BE2C (cell line): ENCODE measurements at regions not wholly inside any gene's neighbourhood (a gene's known extent, or its start where the extent isn't known, plus 50 kb on each side); places are given as distances from the start of the nearest gene placed in this dataset.

Experiments used
- DNase-seq: peaks from one replicate; pipeline ENCODE4 v3.0.0-alpha.2; 2020
- H3K27me3 ChIP-seq: fragments of 250-450 bp; sonication (Bioruptor Pico); 2 replicates; pipeline ENCODE4 v1.5.1; 2020; ENCODE audit warnings: mild to moderate bottlenecking
- H3K36me3 ChIP-seq: fragments of 250-450 bp; sonication (Bioruptor Pico); 2 replicates; pipeline ENCODE4 v1.5.1; 2020; ENCODE audit warnings: mild to moderate bottlenecking
- H3K4me1 ChIP-seq: fragments of 250-450 bp; sonication (Bioruptor Pico); 2 replicates; pipeline ENCODE4 v1.5.1; 2020
- H3K4me3 ChIP-seq: 2 replicates; pipeline ENCODE4 v1.5.1; 2011; ENCODE audit warnings: low read depth, low read length
- H3K9me3 ChIP-seq: fragments of 250-450 bp; sonication (Bioruptor Pico); 2 replicates; pipeline ENCODE4 v1.5.1; 2020
- TF ChIP-seq, protein P1 (sequence below): IDR thresholded peaks from 2 replicates; pipeline ENCODE4 v1.5.1; 2012; ENCODE audit warnings: mild to moderate bottlenecking, low read depth, low read length

DNA sequence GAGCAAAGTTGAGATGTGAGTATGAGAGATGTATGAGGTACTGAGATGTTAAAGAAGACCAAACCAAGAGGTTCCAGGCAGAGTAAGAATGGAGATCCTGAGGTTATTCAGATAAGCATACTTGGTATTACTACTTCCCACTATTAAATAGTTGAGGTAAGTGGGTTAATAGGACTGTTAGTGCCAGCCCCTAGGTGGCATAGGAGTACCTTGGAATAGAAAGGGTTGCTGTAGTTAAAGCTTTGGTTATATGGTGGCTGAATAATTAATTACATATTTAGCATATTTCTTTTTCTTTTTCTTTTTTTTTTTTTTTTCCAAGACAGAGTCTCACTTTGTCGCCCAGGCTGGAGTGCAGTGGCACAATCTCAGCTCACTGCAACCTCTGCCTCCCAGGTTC, 397.9 kb upstream of the TMPRSS15 start:
- H3K27me3 ChIP-seq, result no peaks in the 10 kb centered on the region
- no peaks in the 10 kb centered on the region for H3K4me1 ChIP-seq
- H3K9me3 ChIP-seq, result no peaks in the 10 kb centered on the region
- H3K36me3 ChIP-seq, result no peaks in the 10 kb centered on the region
- peak; percentile 32 for DNase-seq
- H3K4me3 ChIP-seq, result no peak overlapping the region
- TF ChIP-seq, protein P1, sequence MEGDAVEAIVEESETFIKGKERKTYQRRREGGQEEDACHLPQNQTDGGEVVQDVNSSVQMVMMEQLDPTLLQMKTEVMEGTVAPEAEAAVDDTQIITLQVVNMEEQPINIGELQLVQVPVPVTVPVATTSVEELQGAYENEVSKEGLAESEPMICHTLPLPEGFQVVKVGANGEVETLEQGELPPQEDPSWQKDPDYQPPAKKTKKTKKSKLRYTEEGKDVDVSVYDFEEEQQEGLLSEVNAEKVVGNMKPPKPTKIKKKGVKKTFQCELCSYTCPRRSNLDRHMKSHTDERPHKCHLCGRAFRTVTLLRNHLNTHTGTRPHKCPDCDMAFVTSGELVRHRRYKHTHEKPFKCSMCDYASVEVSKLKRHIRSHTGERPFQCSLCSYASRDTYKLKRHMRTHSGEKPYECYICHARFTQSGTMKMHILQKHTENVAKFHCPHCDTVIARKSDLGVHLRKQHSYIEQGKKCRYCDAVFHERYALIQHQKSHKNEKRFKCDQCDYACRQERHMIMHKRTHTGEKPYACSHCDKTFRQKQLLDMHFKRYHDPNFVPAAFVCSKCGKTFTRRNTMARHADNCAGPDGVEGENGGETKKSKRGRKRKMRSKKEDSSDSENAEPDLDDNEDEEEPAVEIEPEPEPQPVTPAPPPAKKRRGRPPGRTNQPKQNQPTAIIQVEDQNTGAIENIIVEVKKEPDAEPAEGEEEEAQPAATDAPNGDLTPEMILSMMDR, result peak; percentile 67

DNA sequence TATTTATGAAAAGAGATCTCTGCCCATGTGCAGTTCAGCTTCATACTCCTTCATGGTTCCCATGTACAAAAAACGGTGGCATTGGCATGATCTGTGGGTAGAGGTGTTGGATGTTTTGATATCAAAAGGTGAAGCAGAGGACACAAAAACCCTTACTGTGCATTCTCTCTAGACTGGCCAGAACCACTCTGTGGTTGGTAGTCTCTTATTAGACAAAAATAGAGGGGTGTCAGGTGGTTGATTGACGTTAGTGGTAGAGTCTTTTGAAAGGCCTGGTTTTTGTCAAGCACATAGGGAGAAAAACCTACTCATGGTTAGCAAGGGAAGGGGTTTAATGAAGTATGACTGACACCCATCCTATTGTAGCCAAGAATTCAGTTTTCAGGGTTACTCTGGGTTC, 400.0 kb upstream of the TMPRSS15 start:
- Histone ChIP-seq H3K4me3 (no peak overlapping the region), H3K9me3 (no peaks in the 10 kb centered on the region), H3K36me3 (no peaks in the 10 kb centered on the region), H3K27me3 (no peaks in the 10 kb centered on the region), H3K4me1 (no peaks in the 10 kb centered on the region)
- TF ChIP-seq, protein P1, result no peak
- no peak for DNase-seq

DNA sequence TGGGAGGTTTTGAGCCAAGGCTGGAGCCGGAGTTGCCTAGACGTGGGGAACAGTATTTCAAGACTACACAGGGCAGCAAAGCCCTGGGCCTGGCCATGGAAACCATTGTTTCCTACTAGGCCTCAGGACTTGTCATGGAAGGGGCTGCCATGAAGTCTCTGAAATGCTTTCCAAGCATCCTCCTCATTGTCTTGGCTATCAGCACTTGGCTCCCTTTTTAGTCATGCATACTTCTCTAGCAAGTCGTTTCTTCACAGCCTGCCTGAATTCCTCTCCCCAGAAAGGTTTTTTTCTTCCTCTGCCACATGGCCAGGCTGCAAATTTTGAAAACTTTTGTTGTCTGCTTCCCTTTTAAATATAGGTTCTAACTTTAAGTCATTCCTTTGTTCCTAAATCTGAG, 406.6 kb upstream of the TMPRSS15 start:
- DNase-seq, result no peak
- H3K9me3 ChIP-seq, result no peaks in the 10 kb centered on the region
- no peaks in the 10 kb centered on the region for H3K27me3 ChIP-seq
- no peak overlapping the region for H3K4me3 ChIP-seq
- H3K4me1 ChIP-seq, result no peaks in the 10 kb centered on the region
- TF ChIP-seq, protein P1, result no peak
- H3K36me3 ChIP-seq, result no peaks in the 10 kb centered on the region

DNA sequence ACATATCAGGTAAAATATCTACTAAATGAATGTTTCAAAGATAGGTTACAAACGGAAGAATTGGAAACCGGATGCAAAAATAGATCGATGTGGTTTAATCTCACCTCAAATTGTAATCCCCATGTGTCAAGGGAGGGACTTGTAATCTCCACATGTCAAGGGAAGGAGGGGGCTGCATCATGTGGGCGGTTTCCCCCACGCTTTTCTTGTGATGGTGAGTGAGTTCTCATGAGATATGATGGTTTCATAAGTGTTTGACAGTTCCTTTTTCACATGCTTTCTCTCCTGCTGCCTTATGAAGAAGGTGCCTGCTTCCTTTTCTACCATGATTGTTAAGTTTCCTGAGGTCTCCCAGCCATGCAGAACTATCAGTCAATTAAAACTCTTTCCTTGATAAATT, 408.7 kb upstream of the TMPRSS15 start:
- TF ChIP-seq, protein P1, result no peak
- no peak overlapping the region for H3K4me3 ChIP-seq

DNA sequence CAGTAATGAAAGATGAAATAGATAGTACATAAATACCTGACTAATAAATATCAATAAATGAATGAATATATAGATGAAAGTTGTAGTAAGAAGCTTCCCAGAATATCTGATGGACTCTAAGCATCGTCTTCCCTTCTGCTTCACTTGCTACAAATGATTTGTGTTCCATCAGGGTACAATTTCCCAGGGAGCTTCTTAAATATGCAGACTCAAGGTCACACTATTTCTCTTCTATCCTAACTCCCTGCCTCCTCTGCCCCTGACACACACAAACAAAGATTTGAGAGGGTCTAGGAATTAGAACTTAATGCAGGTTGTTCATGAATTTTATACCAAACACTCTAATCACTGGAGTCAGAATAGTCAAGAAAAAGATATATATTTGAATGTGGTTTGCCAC, 415.9 kb upstream of the TMPRSS15 start:
- no peak for DNase-seq
- no peaks in the 10 kb centered on the region for H3K9me3 ChIP-seq
- H3K27me3 ChIP-seq, result no peaks in the 10 kb centered on the region
- TF ChIP-seq, protein P1, result no peak
- no peaks in the 10 kb centered on the region for H3K36me3 ChIP-seq
- H3K4me3 ChIP-seq, result no peak overlapping the region
- no peaks in the 10 kb centered on the region; the same call in 1 of the 2 replicates for H3K4me1 ChIP-seq

More for the DNA sequence above, 408.7 kb upstream of the TMPRSS15 start:
- Histone ChIP-seq H3K36me3 (no peaks in the 10 kb centered on the region), H3K27me3 (no peaks in the 10 kb centered on the region), H3K9me3 (no peaks in the 10 kb centered on the region), H3K4me1 (no peaks in the 10 kb centered on the region)
- DNase-seq, result no peak

DNA sequence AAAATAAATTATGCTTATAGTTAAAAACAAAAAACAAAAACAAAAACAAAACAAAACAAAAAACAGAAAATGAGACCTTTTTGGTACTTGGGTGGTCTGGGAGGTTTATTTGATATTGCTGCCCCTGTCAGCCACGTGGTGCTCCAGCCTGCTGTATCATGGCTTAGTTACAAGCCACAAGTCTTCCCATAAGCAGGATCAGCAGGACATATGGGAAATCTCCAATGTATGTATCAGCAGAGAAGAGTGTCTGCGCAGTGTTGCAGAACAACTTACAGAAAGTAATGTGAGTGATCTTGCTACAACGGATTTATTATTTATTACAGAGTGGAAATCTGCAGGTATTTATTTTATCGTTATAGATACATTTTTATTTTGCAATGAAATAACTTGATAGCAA, 423.0 kb upstream of the TMPRSS15 start:
- no peaks in the 10 kb centered on the region for H3K36me3 ChIP-seq
- no peaks in the 10 kb centered on the region; the same call in 1 of the 2 replicates for H3K4me1 ChIP-seq
- H3K27me3 ChIP-seq, result no peaks in the 10 kb centered on the region
- no peak overlapping the region for H3K4me3 ChIP-seq
- TF ChIP-seq, protein P1, result no peak
- no peaks in the 10 kb centered on the region for H3K9me3 ChIP-seq
- DNase-seq, result no peak
